NT2/D1 (cell line): ENCODE measurements at regions not wholly inside any gene's neighbourhood (a gene's known extent, or its start where the extent isn't known, plus 50 kb on each side); places are given as distances from the start of the nearest gene placed in this dataset.

ENCODE experiments used
- SUZ12 ChIP-seq: IDR thresholded peaks from 2 replicates; pipeline ENCODE4 v1.6.1; 2011; ENCODE audit not compliant: insufficient read length, insufficient read depth; ENCODE audit errors: extremely low read depth
- YY1 ChIP-seq: IDR thresholded peaks from 2 replicates; pipeline ENCODE4 v1.6.1; 2011; ENCODE audit not compliant: insufficient read length, insufficient read depth
- ZNF274 ChIP-seq: IDR thresholded peaks from 2 replicates; pipeline ENCODE4 v1.6.1; 2011; ENCODE audit warnings: mild to moderate bottlenecking, low read depth, low read length

DNA sequence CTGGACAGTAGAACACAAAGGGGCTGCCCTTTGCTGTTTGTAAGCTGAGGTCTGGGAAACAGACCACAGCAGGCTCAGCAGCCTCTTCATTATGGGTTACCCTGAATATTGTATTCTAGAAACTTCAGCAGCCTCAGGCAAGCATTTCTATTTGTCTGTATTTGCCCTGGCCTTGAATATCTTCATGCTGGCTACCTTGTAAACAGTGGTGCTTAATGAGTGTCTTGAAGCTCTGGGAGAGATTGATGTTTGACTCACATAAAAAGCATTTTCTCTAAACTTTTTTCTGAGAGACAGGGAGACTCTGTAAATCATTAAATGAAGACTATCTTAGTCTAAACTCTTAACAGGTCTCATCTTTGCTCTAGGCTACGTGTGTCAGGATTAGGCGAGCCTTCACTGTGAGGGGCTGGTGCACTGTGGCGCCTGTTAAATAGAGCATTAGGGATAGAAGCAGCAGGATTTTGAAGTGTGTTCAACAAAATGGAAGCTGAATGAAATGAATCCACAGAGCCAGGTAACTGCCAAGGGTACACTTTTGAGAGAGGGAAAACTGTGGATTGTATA is 53.1 kb upstream of the MEX3C start:
- TF ChIP-seq ZNF274 (no peak), YY1 (no peak), SUZ12 (no peak)
